ENCODE measurements at regions not wholly inside any gene's neighbourhood (a gene's known extent, or its start where the extent isn't known, plus 50 kb on each side); places are given as distances from the start of the nearest gene placed in this dataset.
A peak's percentile ranks its signal among the peaks of the same experiment; 100 is the strongest.
"Not testable (repeated sequence)": the region's sequence is repeated elsewhere in the genome, so short reads cannot be mapped to it uniquely, and the experiment has no call there.

GRCh38 chr9:17083258-17083657 is 51.6 kb upstream of the CNTLN start:
- no peak for DNase-seq

- DNase-seq: no peak
Measured at GRCh38 chr9:17082343-17083064, 52.3 kb upstream of the CNTLN start.

- DNase-seq: no peak
Measured at GRCh38 chr9:17081814-17082213, 53.0 kb upstream of the CNTLN start.

GRCh38 chr9:17081351-17081750 is 53.5 kb upstream of the CNTLN start:
- DNase-seq: no peak

GRCh38 chr9:17075758-17076485 is 58.9 kb upstream of the CNTLN start:
- DNase-seq: no peak

GRCh38 chr9:17075146-17075757 is 59.6 kb upstream of the CNTLN start:
- no peak for DNase-seq

- DNase-seq: not testable (repeated sequence)
Measured at GRCh38 chr9:17072563-17072962, 62.3 kb upstream of the CNTLN start.

GRCh38 chr9:17068671-17069070 is 66.2 kb upstream of the CNTLN start:
- no peak for DNase-seq

- DNase-seq: no peak
Measured at GRCh38 chr9:17065062-17065461, 69.8 kb upstream of the CNTLN start.

- DNase-seq: no peak
Measured at GRCh38 chr9:17064558-17064957, 70.3 kb upstream of the CNTLN start.

- DNase-seq: peak in 1 of 2 donors; percentile 23
Measured at GRCh38 chr9:17063535-17064135, 71.2 kb upstream of the CNTLN start.

- DNase-seq: no peak
Measured at GRCh38 chr9:17062497-17062896, 72.3 kb upstream of the CNTLN start.

GRCh38 chr9:17060450-17060849 is 74.4 kb upstream of the CNTLN start:
- DNase-seq: no peak

- DNase-seq: no peak
Measured at GRCh38 chr9:17059465-17059864, 75.4 kb upstream of the CNTLN start.

- no peak for DNase-seq
Measured at GRCh38 chr9:17057729-17058128, 77.1 kb upstream of the CNTLN start.

GRCh38 chr9:17052626-17053025 is 82.2 kb upstream of the CNTLN start:
- no peak for DNase-seq

GRCh38 chr9:17045381-17045940 is 89.4 kb upstream of the CNTLN start:
- DNase-seq: no peak

- DNase-seq: peak in 1 of 2 donors; percentile 19
Measured at GRCh38 chr9:17031546-17031945, 103.3 kb upstream of the CNTLN start.

GRCh38 chr9:17025281-17025680 is 109.6 kb upstream of the CNTLN start:
- no peak for DNase-seq

GRCh38 chr9:17024129-17024528 is 110.7 kb upstream of the CNTLN start:
- no peak for DNase-seq

GRCh38 chr9:17021387-17021970 is 113.4 kb upstream of the CNTLN start:
- no peak for DNase-seq

- no peak for DNase-seq
Measured at GRCh38 chr9:17019398-17019797, 115.4 kb upstream of the CNTLN start.

Data from hippocampal formation (tissue), 2 donors.